NCI-H2171 (cell line): ENCODE measurements at regions not wholly inside any gene's neighbourhood (a gene's known extent, or its start where the extent isn't known, plus 50 kb on each side); places are given as distances from the start of the nearest gene placed in this dataset.

ENCODE experiments used
- DNase-seq: peaks from one replicate; lab custom pipeline; 2025; lab: John Stamatoyannopoulos, UW

GRCh38 chr4:24719615-24720014 is 75.8 kb upstream of the SOD3 start:
- DNase-seq = no peak

- DNase-seq = no peak
Measured at GRCh38 chr4:24720436-24720835, 74.9 kb upstream of the SOD3 start.

GRCh38 chr4:24720979-24721378 is 74.4 kb upstream of the SOD3 start:
- DNase-seq = no peak

GRCh38 chr4:24722026-24722568 is 73.3 kb upstream of the SOD3 start:
- no peak for DNase-seq

GRCh38 chr4:24727390-24728224 is 67.8 kb upstream of the SOD3 start:
- no peak for DNase-seq

- DNase-seq = no peak
Measured at GRCh38 chr4:24729119-24729730, 66.1 kb upstream of the SOD3 start.

- DNase-seq = peak; percentile 47
Measured at GRCh38 chr4:24730256-24731001, 64.9 kb upstream of the SOD3 start.

GRCh38 chr4:24731448-24731847 is 63.9 kb upstream of the SOD3 start:
- DNase-seq = no peak

- DNase-seq = no peak
Measured at GRCh38 chr4:24734511-24734910, 60.9 kb upstream of the SOD3 start.

GRCh38 chr4:24736066-24736465 is 59.3 kb upstream of the SOD3 start:
- no peak for DNase-seq

GRCh38 chr4:24741910-24742309 is 53.5 kb upstream of the SOD3 start:
- DNase-seq = no peak

- DNase-seq = no peak
Measured at GRCh38 chr4:24742335-24742734, 53.0 kb upstream of the SOD3 start.

DNA sequence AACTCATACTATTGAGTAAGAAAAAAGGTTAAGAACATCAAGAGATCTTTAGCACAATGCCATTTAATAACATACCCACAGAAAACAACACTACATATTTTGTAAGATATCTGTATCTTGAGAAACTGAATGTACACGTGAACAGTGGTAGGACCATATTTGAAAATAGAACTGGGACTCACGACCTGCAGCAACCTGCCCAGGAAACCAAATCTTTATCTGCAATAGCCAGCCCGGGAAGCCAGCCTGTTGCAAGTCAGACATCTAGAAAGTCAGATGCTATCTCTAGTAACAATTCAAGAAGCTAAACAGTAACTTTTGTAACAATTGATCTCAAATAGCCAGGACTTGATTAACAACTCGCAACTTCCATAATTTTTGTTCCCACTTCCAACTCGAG is 52.6 kb upstream of the SOD3 start:
- DNase-seq = no peak

DNA sequence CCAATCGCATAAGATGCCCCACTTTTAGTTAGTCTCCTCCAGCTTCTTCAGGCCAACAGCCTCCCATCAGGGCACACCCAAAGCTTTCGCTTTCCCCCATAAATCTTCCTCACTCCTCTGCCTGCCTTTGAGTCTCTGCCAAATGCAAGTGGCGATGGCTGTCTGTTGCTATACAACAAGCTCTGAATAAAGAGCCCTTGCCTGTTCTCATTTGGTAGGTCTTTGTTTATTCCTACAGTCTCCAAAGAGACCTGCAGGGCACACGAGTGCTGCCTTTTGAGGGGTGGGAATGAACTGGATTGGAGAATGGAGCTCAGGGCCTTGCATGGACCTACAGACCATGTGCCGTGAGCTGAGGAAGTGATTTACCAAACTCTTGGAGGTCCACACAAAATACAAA is 52.2 kb upstream of the SOD3 start:
- DNase-seq = no peak

GRCh38 chr4:24743927-24744326 is 51.4 kb upstream of the SOD3 start:
- no peak for DNase-seq

DNA sequence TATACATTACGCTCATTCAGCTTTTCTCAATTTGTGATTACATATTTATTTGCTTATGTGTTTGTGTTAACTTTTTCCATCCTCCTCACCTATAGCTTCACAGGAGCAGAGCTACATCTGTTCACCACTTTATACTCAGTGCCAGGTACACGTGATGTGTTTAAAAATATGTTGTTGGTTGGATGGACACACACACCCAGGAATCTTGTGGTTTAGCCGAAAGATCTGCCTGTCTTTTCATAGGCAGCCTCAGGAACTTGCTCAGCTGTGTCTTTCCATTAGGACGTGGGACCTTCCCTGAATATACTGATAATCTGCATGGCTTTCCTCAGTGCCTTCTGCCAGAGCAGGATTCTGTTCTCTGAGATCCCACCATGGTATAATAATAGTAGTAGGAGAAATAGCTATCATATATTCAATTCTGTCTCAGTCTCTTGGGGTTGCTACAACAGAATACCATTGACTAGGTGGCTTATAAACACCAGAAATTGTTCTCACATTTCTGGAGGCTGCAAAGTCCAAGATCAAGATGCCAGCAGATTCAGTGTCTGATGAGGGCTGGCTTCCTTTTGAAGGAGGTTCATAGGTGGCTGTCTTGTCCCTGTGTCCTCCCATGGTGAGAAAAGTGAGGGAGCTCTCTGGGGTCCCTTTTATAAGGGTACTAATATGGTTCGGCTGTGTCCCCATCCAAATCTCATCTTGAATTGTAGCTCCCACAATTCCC is 50.0 kb upstream of the SOD3 start:
- no peak for DNase-seq
